ENCODE measurements at regions not wholly inside any gene's neighbourhood (a gene's known extent, or its start where the extent isn't known, plus 50 kb on each side); places are given as distances from the start of the nearest gene placed in this dataset.

GRCh38 chr6:74969591-74970267 is 236.1 kb downstream of the COL12A1 start:
- H3K27me3 ChIP-seq (replicated peaks) = no peaks in the 10 kb centered on the region
- DNase-seq = peak; percentile 17

GRCh38 chr6:74967821-74968220 is 238.0 kb downstream of the COL12A1 start:
- in situ Hi-C loops (cut with HindIII; ENCODE audit: low pct_ligation_motif_present, low sequenced_read_pairs) = no loop called here
- no peak overlapping the region for H3K4me3 ChIP-seq (ENCODE audit: low read depth, low read length)
- no peak for TF ChIP-seq CTCF (IDR thresholded peaks at IDR 0.05; ENCODE audit: low read depth, low read length, missing control alignments)

More at GRCh38 chr6:74969591-74970267, 236.1 kb downstream of the COL12A1 start:
- no peak overlapping the region for H3K4me3 ChIP-seq (ENCODE audit: low read depth, low read length)
- no peak overlapping the region for H3K27ac ChIP-seq
- no peaks in the 10 kb centered on the region for H3K36me3 ChIP-seq (replicated peaks)
- TF ChIP-seq CTCF (IDR thresholded peaks at IDR 0.05; ENCODE audit: low read depth, low read length, missing control alignments) = no peak
- in situ Hi-C loops (cut with HindIII; ENCODE audit: low pct_ligation_motif_present, low sequenced_read_pairs) = no loop called here

GRCh38 chr6:74966712-74967111 is 239.1 kb downstream of the COL12A1 start:
- no peak for TF ChIP-seq CTCF (IDR thresholded peaks at IDR 0.05; ENCODE audit: low read depth, low read length, missing control alignments)
- Histone ChIP-seq H3K4me3 (ENCODE audit: low read depth, low read length) (no peak overlapping the region), H3K36me3 (replicated peaks) (no peaks in the 10 kb centered on the region), H3K27ac (no peak overlapping the region), H3K27me3 (replicated peaks) (no peaks in the 10 kb centered on the region)
- DNase-seq = no peak
- in situ Hi-C loops (cut with HindIII; ENCODE audit: low pct_ligation_motif_present, low sequenced_read_pairs) = no loop called here

More at GRCh38 chr6:74967821-74968220, 238.0 kb downstream of the COL12A1 start:
- Histone ChIP-seq H3K27ac (no peak overlapping the region), H3K36me3 (replicated peaks) (no peaks in the 10 kb centered on the region), H3K27me3 (replicated peaks) (no peaks in the 10 kb centered on the region)
- DNase-seq = no peak

- in situ Hi-C loops (cut with HindIII; ENCODE audit: low pct_ligation_motif_present, low sequenced_read_pairs) = no loop called here
- no peaks in the 10 kb centered on the region for H3K36me3 ChIP-seq (replicated peaks)
- DNase-seq = no peak
- no peak overlapping the region for H3K27ac ChIP-seq
- H3K4me3 ChIP-seq (ENCODE audit: low read depth, low read length) = no peak overlapping the region
- H3K27me3 ChIP-seq (replicated peaks) = no peaks in the 10 kb centered on the region
- peak; percentile 1 for TF ChIP-seq CTCF (IDR thresholded peaks at IDR 0.05; ENCODE audit: low read depth, low read length, missing control alignments)
These were observed 240.9 kb downstream of the COL12A1 start for GRCh38 chr6:74964871-74965441.

GRCh38 chr6:74956559-74957428 is 249.1 kb downstream of the COL12A1 start:
- in situ Hi-C loops (cut with HindIII; ENCODE audit: low pct_ligation_motif_present, low sequenced_read_pairs) = no loop called here
- Histone ChIP-seq H3K27ac (no peak overlapping the region), H3K27me3 (replicated peaks) (no peaks in the 10 kb centered on the region), H3K36me3 (replicated peaks) (no peaks in the 10 kb centered on the region), H3K4me3 (ENCODE audit: low read depth, low read length) (no peak overlapping the region)
- DNase-seq = no peak
- no peak for TF ChIP-seq CTCF (IDR thresholded peaks at IDR 0.05; ENCODE audit: low read depth, low read length, missing control alignments)
